Astrocyte of the cerebellum (primary cell): ENCODE measurements at regions not wholly inside any gene's neighbourhood (a gene's known extent, or its start where the extent isn't known, plus 50 kb on each side); places are given as distances from the start of the nearest gene placed in this dataset.

Experiments
- DNase-seq: peaks from one replicate; pipeline ENCODE4 v3.0.0-alpha.2; 2011; ENCODE audit warnings: low read depth
- H3K4me3 ChIP-seq: 2 replicates; pipeline ENCODE4 v1.5.1; 2011; ENCODE audit warnings: mild to moderate bottlenecking, low read depth, low read length, moderate library complexity
- CTCF ChIP-seq: IDR thresholded peaks from 2 replicates; pipeline ENCODE4 v1.5.1; 2012; ENCODE audit warnings: low read length, low read depth, moderate library complexity, mild to moderate bottlenecking; ENCODE audit errors: missing control alignments
- in situ Hi-C: cut with HindIII; loops from 2 replicates; pipeline ENCODE4 v1.10.0; 2017; ENCODE audit warnings: low sequenced_read_pairs

GRCh38 chr7:114155116-114156110 is 236.6 kb upstream of the PPP1R3A start:
- in situ Hi-C loops: no loop called here
- DNase-seq: no peak
- H3K4me3 ChIP-seq: no peak overlapping the region
- no peak for TF ChIP-seq CTCF

DNA sequence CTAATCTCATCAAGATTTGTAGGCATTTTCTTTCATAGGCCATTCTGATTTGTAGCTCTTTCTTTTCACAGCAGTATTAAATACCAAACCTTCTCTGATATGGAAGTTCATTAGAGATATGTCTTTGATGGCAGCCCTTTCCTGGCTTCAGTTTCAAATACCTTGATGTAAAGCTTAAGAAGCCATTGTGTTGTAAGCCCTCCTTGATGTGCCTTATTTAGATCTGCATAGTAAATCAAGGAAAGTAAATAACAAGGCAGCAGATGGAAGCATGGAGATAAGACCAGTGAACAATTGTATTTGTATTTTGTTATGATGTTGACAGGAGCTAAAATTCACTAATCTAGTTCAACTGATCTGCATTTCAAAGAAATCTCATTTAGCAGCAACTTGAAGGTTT is 234.9 kb upstream of the PPP1R3A start:
- in situ Hi-C loops: loop anchor here (5.0 kb wide), 1 partner anchor 101 kb away; no protein-coding TSS in a partner anchor
- H3K4me3 ChIP-seq: no peak overlapping the region
- no peak for TF ChIP-seq CTCF
- DNase-seq: no peak

- no peak overlapping the region for H3K4me3 ChIP-seq
- in situ Hi-C loops: loop anchor here (5.0 kb wide), 1 partner anchor 100 kb away; no protein-coding TSS in a partner anchor
- TF ChIP-seq CTCF: no peak
- no peak for DNase-seq
These were observed 233.6 kb upstream of the PPP1R3A start for GRCh38 chr7:114152314-114152938.

GRCh38 chr7:114151777-114152176 is 233.0 kb upstream of the PPP1R3A start:
- no peak for TF ChIP-seq CTCF
- H3K4me3 ChIP-seq: no peak overlapping the region
- in situ Hi-C loops: loop anchor here (5.0 kb wide), 1 partner anchor 99 kb away; no protein-coding TSS in a partner anchor
- DNase-seq: no peak

DNA sequence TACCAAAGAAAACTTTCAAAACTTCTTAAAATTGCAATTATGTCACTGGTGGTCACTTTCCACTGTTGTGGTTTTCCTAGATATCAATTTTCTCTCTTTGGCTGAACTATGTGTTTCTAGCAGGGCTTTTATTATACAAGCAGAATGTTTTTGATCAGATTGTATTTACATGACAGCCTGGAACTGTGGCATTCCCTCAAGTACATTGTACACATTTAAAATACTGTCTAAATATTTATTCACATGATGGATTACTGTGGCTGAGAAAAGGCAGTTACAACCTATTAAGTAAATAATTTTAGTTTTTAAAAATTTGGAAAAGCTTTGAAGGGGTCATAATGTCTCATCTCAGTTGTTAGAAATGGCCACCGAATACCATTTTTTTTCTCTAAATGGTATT is 231.9 kb upstream of the PPP1R3A start:
- no peak for DNase-seq
- no peak for TF ChIP-seq CTCF
- H3K4me3 ChIP-seq: no peak overlapping the region
- in situ Hi-C loops: loop anchor here (5.0 kb wide), 1 partner anchor 98 kb away; no protein-coding TSS in a partner anchor

GRCh38 chr7:114148779-114149178 is 230.0 kb upstream of the PPP1R3A start:
- no peak for TF ChIP-seq CTCF
- H3K4me3 ChIP-seq: no peak overlapping the region
- in situ Hi-C loops: no loop called here
- no peak for DNase-seq
